Right lung (tissue), 2 donors: ENCODE measurements at regions not wholly inside any gene's neighbourhood (a gene's known extent, or its start where the extent isn't known, plus 50 kb on each side); places are given as distances from the start of the nearest gene placed in this dataset.
A peak's percentile ranks its signal among the peaks of the same experiment; 100 is the strongest.
"Not testable (repeated sequence)": the region's sequence is repeated elsewhere in the genome, so short reads cannot be mapped to it uniquely, and the experiment has no call there.

Experiments used
- DNase-seq, 2 donors: peaks; one replicate each; pipeline ENCODE4 v3.0.0-alpha.2; 2013

- peak in 1 of 2 donors; percentile 85 for DNase-seq
Observed at GRCh38 chr3:75435794-75436400, 228.2 kb upstream of the FRG2C start.

DNA sequence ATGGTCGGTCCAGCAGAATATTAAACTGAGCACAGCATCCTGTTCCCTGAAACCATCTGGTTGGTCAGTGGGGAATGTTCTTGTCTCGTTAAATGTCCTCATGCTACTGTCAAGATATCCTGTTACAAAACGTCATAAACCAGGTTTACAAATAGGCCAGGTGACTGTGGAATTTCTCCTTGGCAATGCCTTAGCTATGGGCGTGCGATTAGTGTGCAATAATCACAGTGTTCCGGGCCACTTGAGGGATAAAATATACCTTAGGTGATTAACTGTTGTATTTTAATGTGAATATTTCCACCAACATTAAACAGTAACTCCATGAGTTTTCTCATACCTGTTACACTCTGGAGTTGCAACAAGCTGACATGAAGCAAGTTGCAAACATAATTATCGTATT, 223.1 kb upstream of the FRG2C start:
- DNase-seq, result not testable (repeated sequence)

DNA sequence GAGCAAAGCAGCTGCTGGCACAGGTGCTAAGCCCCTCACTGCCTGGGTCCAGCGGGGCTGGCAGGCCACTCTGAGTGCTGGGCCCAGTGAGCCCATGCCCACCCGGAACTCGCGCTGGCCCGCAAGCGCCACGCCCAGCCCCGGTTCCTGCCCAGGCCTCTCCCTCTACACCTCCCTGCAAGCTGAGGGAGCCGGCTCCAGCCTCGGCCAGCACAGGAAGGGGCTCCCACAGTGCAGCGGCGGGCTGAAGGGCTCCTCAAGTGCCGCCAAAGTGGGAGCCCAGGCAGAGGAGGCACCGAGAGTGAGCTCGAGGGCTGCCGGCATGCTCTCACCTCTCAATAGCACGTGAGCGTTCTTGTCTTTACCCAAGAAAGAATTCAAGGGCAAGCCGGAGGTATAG, 219.5 kb upstream of the FRG2C start:
- DNase-seq, result peak in 1 of 2 donors; percentile 16

DNA sequence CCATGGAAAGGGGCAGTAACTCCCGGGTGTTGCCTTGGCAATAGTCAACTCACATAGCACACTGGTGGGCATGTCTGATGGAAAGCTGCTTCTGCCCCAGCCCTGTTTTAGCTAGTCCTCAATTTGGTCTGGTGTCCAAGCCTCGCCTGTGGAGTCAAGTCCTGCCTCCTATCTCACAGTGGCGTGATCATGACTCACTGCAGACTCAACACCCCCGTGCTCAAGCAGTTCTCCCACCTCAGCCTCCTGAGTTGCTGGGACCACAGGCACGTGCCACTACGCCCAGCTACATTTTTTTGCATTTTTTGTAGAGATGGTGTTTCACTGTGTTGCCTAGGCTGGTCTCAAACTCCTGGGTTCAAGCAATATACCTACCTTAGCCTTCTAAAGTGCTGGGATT, 218.9 kb upstream of the FRG2C start:
- not testable (repeated sequence) for DNase-seq

- not testable (repeated sequence) for DNase-seq
Observed at GRCh38 chr3:75446948-75447347, 217.2 kb upstream of the FRG2C start.

GRCh38 chr3:75453328-75453727, 210.8 kb upstream of the FRG2C start:
- peak; percentile 68 to 73 for DNase-seq

DNA sequence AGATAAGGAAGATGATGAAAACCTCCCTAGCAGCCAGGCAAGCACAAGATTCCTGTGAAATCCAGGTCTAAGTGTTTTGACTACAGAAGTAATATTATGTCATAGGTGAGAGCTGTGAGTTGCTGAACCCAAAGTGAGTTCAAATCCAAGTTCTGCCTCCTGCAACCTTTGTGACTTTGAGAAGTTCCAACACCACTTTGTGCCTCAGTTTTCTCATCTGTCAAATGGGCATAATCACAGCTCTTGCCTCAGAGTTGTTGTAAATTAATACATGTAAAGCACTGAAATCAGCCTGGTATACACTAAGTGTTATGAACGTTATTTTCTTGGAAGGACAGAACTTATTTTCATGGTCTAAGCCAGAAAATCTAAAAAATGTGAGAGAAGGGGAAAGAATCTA, 210.3 kb upstream of the FRG2C start:
- DNase-seq, result not testable (repeated sequence)

DNA sequence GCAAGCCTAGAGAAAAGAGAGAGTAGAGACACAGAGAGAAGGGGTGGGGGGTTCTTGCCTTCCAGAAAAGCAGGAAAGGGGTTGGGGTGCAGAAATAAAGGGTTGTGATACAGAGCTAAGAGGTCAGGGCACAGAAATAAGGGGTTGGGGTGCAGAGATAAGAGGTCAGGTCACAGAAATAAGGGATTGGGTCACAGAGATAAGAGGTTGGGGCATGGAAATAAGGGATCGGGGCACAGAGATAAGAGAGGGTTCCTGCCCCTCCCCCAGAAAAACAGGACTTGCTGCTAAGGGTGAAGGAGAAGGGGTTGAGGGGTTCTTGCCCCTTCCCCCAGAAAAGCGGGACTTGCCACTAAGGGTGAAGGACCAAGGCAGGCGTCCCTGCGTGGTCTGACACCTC, 189.6 kb upstream of the FRG2C start:
- not testable (repeated sequence) for DNase-seq

GRCh38 chr3:75496600-75496999, 167.5 kb upstream of the FRG2C start:
- DNase-seq, result not testable (repeated sequence)

DNA sequence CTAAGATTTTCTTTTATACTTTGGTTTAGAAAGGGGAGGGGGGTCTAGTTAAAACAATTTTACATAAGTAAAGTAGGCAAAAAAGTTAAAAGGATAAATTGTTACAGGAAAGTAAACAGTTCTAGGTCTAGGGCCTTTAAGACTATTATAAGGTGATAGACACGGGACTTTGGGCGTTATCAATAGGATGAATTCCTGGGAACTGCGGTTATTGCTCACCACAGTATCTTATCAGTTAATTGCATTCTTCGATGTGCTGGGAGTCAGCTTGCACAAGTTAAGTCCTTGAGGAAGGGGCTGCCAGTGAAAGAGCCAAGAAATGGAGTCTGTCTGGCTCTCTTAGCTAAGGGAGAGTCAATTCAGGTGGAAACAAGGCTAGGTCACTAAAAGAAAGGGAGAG, 163.8 kb upstream of the FRG2C start:
- not testable (repeated sequence) for DNase-seq

- not testable (repeated sequence) for DNase-seq
Observed at GRCh38 chr3:75502171-75502570, 162.0 kb upstream of the FRG2C start.

GRCh38 chr3:75502769-75503756, 161.1 kb upstream of the FRG2C start:
- peak; percentile 43 to 55 for DNase-seq

DNA sequence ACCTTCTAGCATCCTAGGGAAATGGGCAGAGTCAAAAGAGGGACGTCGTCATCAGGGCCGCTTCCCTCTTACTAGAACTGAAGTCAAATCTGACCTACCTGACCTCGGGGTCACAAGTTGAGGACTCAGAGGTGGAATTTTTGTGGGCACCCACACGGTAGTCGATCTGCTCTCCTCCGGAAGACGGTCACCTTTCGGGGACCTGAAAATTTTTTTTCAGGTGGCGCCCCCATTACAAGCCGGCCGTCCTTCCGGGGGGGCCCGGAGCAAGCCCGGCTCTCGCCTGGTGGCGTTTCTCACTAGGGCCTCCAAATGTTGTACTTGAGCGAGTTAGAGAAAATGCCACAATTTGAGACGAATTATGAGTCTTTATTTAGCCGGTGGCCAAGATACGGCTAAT, 157.5 kb upstream of the FRG2C start:
- DNase-seq, result no peak

DNA sequence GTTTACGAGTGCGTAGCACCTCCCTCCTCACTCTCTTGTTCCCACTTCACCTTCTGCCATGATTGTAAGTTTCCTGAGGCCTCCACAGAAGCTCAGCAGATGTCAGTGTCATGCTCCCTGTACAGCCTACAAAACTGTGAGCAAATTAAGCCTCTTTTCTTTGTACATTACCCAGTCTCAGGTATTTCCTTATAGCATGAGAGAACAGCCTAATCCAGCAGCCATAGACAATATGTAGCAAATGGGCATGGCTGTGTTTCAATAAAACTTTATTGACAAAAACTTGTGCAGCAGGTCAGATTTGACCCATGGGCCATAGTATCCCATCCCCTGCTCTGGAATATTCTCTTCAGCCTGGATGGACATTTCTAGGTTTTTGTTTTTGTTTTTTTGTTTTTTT, 156.2 kb upstream of the FRG2C start:
- not testable (repeated sequence) for DNase-seq

DNA sequence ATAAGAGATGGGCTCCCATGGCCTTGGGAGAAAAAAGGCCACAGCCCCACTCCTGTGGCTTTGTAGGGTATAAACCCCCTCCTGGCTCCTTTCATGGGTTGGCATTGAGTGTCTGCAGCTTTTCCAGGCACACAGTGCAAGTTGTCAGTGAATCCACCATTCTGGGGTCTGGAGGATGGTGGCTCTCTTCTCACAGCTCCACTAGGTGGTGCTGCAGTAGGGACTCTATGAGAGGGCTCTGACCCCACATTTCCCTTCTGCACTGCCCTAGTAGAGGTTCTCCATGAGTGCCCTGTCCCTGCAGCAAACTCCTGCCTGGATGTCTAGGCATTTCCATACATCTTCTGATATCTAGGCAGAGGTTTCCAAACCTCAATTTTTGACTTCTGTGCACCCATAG, 136.5 kb upstream of the FRG2C start:
- DNase-seq, result not testable (repeated sequence)

- DNase-seq, result not testable (repeated sequence)
Observed at GRCh38 chr3:75552095-75552494, 112.0 kb upstream of the FRG2C start.

- DNase-seq, result not testable (repeated sequence)
Observed at GRCh38 chr3:75564427-75564826, 99.7 kb upstream of the FRG2C start.

- DNase-seq, result not testable (repeated sequence)
Observed at GRCh38 chr3:75572303-75572702, 91.8 kb upstream of the FRG2C start.

DNA sequence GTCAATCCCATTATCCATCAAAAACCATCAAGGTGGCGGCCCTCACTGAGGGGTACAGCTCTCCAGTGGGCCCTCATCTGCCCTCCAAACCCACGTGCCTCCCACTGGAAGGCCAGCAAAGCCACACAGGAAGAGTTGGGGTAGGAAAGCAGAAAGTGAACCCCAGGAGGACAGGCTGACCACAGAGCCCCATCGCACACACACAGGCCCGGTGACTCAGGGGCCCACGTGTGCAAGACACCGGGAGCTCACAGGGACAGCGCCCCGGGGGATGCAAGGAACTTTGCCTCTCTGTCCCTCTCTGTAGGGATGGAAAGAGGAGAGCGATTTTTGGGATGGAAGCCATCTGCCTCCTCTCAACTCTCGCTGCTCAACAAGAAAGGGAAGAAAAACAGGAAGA, 85.0 kb upstream of the FRG2C start:
- DNase-seq, result not testable (repeated sequence)

DNA sequence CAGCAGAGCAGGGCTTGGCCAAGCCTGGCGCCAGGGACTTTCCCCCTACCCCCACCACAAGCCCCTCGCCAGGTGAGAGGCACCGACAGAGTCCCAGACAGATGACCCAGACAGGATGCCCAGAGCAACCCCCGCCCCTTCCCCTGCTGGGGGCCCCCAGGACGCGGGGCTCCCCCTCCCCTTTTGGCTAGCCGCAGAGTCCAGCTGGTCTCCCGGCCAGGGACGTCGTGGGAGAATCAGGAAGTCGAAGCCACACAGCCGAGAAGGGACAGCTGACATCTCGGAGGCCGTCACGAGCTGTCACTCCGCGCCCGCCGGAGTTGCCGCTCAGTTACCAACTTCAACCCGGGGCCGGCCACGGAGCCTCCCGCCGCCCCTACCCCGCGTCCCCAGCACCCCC, 84.6 kb upstream of the FRG2C start:
- DNase-seq, result not testable (repeated sequence)

DNA sequence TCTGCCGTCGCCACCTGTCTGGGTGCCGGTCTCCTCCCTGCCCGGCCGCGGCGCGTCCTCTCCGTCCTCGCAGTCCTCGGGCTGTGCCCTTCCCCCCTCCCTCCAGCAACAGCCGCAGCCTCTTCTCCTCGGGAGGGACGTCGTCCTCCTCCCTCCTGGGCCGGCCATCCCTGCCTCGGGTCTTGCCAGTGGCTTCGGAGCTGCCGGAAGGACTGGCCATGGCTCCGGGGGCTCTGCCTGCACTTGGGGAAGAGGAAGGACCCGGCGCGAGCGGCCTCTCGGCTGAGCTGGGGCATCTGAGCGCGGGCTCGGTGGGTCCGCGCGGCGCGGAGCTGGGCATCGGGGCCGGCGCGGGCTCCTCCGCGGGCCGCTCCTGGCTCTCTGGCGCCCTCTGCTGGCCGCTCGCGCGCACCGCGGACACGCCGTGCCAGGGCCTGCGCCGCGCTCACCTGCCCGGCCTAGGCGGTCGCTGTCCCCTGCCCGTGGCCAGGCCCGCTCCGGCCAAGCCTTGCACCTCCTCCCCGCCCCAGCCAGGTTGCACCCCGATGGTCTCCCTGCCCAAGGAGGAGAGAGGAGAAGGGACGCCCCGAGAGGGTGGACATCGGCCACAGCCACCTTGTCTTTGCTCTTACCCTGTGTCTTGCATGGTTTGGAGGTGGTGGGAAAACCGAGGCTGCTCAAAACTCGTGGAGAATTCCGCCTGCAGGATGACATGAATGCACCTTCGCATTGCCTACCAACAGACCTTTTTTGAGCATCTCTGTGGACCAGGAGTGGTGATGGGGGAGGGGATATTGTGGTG, 83.9 kb upstream of the FRG2C start:
- peak; percentile 19 to 28 for DNase-seq

- not testable (repeated sequence) for DNase-seq
Observed at GRCh38 chr3:75582536-75582935, 81.6 kb upstream of the FRG2C start.
